Heart left ventricle (tissue), 13 donors: ENCODE measurements at regions not wholly inside any gene's neighbourhood (a gene's known extent, or its start where the extent isn't known, plus 50 kb on each side); places are given as distances from the start of the nearest gene placed in this dataset.
"Not testable (repeated sequence)": the region's sequence is repeated elsewhere in the genome, so short reads cannot be mapped to it uniquely, and the experiment has no call there.

ENCODE experiments used
- CTCF ChIP-seq, 12 donors: fragments of 200-600 bp; sonication (generic) in 4 of 12; IDR thresholded peaks; one replicate each; pipeline versions ENCODE4 v1.5.0 to v1.8.0; 2018 to 2022; ENCODE audit warnings: antibody characterized with exemption in 12 of 12, mild to moderate bottlenecking in 5 of 12
- POLR2A ChIP-seq, 2 donors: fragments of 450-650 bp; IDR thresholded peaks; one replicate each; pipeline ENCODE4 v1.6.1; 2017; ENCODE audit warnings: antibody characterized with exemption in 2 of 2, mild to moderate bottlenecking in 2 of 2, moderate library complexity in 2 of 2
- donor health status: ischemic (EF 13 %, LVEDD 7.1; RV severe dilation, severe dysfunction).
- donor health status: DM: no; HTN: yes; CAD: no.
- donor health status: DM: no; HTN: no; CAD: no.
- donor health status: ischemic (EF 25% LVEDD 6.9; RV normal size, moderate dysfunction).
- donor health status: ischemic (EF 25% LVEDD 5.7; RV mildly dilated, moderate dysfunction).
- donor health status: ischemic (EF 35%, LVEDD 5.7; RV mildly dilated, moderate dysfunction).
- donor health status: nonischemic (EF 11% LVEDD 7.7; RV severe dilation, severe dysfunction).
- donor health status: DM: yes; HTN: yes; CAD: no.
- donor health status: PGD.
- donor health status: ischemic (EF 29% LVEDD 5.4; RV normal size, mild dysfunction).
- donor health status: nonischemic (EF 23%, LVEDD 6.1; RV moderate dilation, normal function).

- TF ChIP-seq POLR2A, CTCF (IDR thresholded peaks at IDR 0.05): not testable (repeated sequence)
These were observed 346.4 kb upstream of the JARID2 start for GRCh38 chr6:14899441-14899840.
